ENCODE measurements at regions not wholly inside any gene's neighbourhood (a gene's known extent, or its start where the extent isn't known, plus 50 kb on each side); places are given as distances from the start of the nearest gene placed in this dataset.

GRCh38 chr12:4161718-4162117, 111.8 kb upstream of the CCND2 start:
- TF ChIP-seq ZBTB6 (tag by site-specific recombination; IDR thresholded peaks at IDR 0.05): no peak
- no peak for TF ChIP-seq ZNF639 (tag by site-specific recombination; IDR thresholded peaks at IDR 0.05)
- TF ChIP-seq ZNF202 (tag by site-specific recombination; IDR thresholded peaks at IDR 0.05; ENCODE audit: borderline replicate concordance): no peak
- TF ChIP-seq ZNF354C (tag by site-specific recombination; IDR thresholded peaks at IDR 0.05; ENCODE audit: borderline replicate concordance, low read depth): no peak
- TF ChIP-seq, protein P1, sequence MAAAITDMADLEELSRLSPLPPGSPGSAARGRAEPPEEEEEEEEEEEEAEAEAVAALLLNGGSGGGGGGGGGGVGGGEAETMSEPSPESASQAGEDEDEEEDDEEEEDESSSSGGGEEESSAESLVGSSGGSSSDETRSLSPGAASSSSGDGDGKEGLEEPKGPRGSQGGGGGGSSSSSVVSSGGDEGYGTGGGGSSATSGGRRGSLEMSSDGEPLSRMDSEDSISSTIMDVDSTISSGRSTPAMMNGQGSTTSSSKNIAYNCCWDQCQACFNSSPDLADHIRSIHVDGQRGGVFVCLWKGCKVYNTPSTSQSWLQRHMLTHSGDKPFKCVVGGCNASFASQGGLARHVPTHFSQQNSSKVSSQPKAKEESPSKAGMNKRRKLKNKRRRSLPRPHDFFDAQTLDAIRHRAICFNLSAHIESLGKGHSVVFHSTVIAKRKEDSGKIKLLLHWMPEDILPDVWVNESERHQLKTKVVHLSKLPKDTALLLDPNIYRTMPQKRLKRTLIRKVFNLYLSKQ (tag by site-specific recombination; IDR thresholded peaks at IDR 0.05; ENCODE audit: borderline replicate concordance): no peak
- TF ChIP-seq, protein P2, sequence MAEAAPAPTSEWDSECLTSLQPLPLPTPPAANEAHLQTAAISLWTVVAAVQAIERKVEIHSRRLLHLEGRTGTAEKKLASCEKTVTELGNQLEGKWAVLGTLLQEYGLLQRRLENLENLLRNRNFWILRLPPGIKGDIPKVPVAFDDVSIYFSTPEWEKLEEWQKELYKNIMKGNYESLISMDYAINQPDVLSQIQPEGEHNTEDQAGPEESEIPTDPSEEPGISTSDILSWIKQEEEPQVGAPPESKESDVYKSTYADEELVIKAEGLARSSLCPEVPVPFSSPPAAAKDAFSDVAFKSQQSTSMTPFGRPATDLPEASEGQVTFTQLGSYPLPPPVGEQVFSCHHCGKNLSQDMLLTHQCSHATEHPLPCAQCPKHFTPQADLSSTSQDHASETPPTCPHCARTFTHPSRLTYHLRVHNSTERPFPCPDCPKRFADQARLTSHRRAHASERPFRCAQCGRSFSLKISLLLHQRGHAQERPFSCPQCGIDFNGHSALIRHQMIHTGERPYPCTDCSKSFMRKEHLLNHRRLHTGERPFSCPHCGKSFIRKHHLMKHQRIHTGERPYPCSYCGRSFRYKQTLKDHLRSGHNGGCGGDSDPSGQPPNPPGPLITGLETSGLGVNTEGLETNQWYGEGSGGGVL (tag by site-specific recombination; IDR thresholded peaks at IDR 0.05): no peak
- TF ChIP-seq ZBTB1 (tag by site-specific recombination; IDR thresholded peaks at IDR 0.05): no peak
- TF ChIP-seq ZEB2 (tag by site-specific recombination; IDR thresholded peaks at IDR 0.05): no peak
- TF ChIP-seq ZNF510 (tag by site-specific recombination; IDR thresholded peaks at IDR 0.05; ENCODE audit: insufficient replicate concordance): no peak
- no peak for TF ChIP-seq ELK4 (IDR thresholded peaks at IDR 0.05; ENCODE audit: borderline replicate concordance, low read depth, low read length)
- Histone ChIP-seq H3K4me3 (ENCODE audit: low read depth, low read length) (no peak overlapping the region), H3K4me1 (ENCODE audit: control insufficient read depth, insufficient read depth, low read length) (no peaks in the 10 kb centered on the region), H3K9me3 (ENCODE audit: control insufficient read depth, insufficient read depth, low read depth, low read length) (no peaks in the 10 kb centered on the region), H3K27ac (ENCODE audit: extremely low read depth, low read depth, low read length) (no peak overlapping the region), H3K36me3 (ENCODE audit: control insufficient read depth in 2 of 2, insufficient read depth in 1 of 2, low read length in 2 of 2) (no peaks in the 10 kb centered on the region)
- POLR2A ChIA-PET: no interaction called here
- CTCF ChIA-PET: interaction anchor here (0.7 kb wide), 1 partner anchor 277 kb away, joined by 3 read pairs; no protein-coding TSS in a partner anchor

DNA sequence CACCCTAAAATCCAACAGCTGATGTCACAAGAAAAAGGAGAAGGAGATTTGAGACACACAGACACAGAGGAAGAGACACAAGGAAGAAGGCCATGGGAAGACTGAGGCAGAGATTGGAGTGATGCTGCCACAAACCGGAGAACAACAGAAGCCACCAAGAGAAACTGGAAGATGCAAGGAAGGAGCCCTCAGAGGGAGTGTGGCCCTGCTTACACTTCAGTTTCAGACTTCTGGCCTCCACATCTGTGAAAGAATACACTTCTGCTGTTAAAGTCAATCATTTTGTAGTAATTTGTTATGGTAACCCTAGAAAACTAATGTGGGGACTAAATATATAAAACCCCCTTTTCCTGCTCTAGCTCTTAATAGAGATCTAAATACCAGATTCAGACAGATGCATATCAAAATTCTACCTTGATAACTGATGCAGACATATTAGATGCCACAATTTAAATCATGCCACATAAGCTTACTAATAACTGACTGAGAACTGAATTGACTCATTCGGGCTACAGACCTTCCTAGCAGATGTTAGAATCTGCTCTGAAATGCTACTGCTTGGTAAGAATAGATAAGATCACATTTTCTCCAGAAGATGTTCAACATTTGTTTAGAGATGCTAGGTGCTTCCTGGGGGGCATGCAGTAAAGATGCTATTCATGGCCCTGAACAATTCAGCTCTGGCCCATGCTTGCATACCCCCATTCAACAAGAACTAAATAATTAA, 113.1 kb upstream of the CCND2 start:
- no peaks in the 10 kb centered on the region for H3K4me1 ChIP-seq (ENCODE audit: control insufficient read depth, insufficient read depth, low read length)
- TF ChIP-seq ZXDB (tag by site-specific recombination; IDR thresholded peaks at IDR 0.05) (no peak), ZNF140 (tag by site-specific recombination; IDR thresholded peaks at IDR 0.05) (peak; percentile 60; the same call in 1 of the 2 replicates)
- H3K36me3 ChIP-seq (ENCODE audit: control insufficient read depth in 2 of 2, insufficient read depth in 1 of 2, low read length in 2 of 2): no peaks in the 10 kb centered on the region
- ChIA-PET CTCF (interaction anchor here (0.7 to 1.2 kb wide), 2 partner anchors 21 to 116 kb away, joined by 3 to 5 read pairs; no protein-coding TSS in a partner anchor), POLR2A (no interaction called here)
- no peak overlapping the region for H3K4me3 ChIP-seq (ENCODE audit: low read depth, low read length)
- H3K27ac ChIP-seq (ENCODE audit: extremely low read depth, low read depth, low read length): no peak overlapping the region
- H3K9me3 ChIP-seq (ENCODE audit: control insufficient read depth, insufficient read depth, low read depth, low read length): no peaks in the 10 kb centered on the region

DNA sequence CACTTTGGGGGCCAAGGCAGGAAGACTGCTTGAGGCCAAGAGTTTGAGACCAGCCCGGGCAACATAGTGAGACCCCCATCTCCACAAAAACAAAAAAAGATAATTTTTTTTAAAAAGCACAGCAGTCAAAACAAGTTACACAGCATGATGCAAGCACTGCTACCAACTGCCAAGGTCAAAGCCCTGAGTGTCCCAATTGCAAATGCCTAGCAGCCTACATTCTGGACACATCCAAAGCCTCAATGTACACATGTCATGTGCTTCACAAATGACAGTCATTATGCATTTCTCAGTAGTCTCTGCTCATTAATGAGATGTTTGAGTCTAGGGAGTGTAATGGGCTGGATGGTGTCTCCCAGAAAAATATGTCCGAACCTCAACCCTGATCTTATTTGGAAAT, 113.7 kb upstream of the CCND2 start:
- Histone ChIP-seq H3K9me3 (ENCODE audit: control insufficient read depth, insufficient read depth, low read depth, low read length) (no peaks in the 10 kb centered on the region), H3K27ac (ENCODE audit: extremely low read depth, low read depth, low read length) (no peak overlapping the region), H3K36me3 (ENCODE audit: control insufficient read depth in 2 of 2, insufficient read depth in 1 of 2, low read length in 2 of 2) (no peaks in the 10 kb centered on the region), H3K4me1 (ENCODE audit: control insufficient read depth, insufficient read depth, low read length) (no peaks in the 10 kb centered on the region), H3K4me3 (ENCODE audit: low read depth, low read length) (no peak overlapping the region)
- ChIA-PET CTCF (no interaction called here), POLR2A (no interaction called here)
- no peak for TF ChIP-seq RBAK (tag by site-specific recombination; IDR thresholded peaks at IDR 0.05)
- TF ChIP-seq, protein P3, sequence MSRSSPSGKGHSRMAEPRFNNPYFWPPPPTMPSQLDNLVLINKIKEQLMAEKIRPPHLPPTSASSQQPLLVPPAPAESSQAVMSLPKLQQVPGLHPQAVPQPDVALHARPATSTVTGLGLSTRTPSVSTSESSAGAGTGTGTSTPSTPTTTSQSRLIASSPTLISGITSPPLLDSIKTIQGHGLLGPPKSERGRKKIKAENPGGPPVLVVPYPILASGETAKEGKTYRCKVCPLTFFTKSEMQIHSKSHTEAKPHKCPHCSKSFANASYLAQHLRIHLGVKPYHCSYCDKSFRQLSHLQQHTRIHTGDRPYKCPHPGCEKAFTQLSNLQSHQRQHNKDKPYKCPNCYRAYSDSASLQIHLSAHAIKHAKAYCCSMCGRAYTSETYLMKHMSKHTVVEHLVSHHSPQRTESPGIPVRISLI (tag by site-specific recombination; IDR thresholded peaks at IDR 0.05): no peak
- no peak for TF ChIP-seq SCRT1 (tag by site-specific recombination; IDR thresholded peaks at IDR 0.05; ENCODE audit: borderline replicate concordance)
- no peak for TF ChIP-seq ZNF776 (tag by site-specific recombination; IDR thresholded peaks at IDR 0.05; ENCODE audit: borderline replicate concordance)
- TF ChIP-seq ZNF184 (tag by site-specific recombination; IDR thresholded peaks at IDR 0.05): no peak
- no peak for TF ChIP-seq MEIS1 (CRISPR knock-in tag; IDR thresholded peaks at IDR 0.05; ENCODE audit: borderline replicate concordance)
- TF ChIP-seq ZNF280C (tag by site-specific recombination; IDR thresholded peaks at IDR 0.05): no peak
- no peak for TF ChIP-seq ZNF549 (tag by site-specific recombination; IDR thresholded peaks at IDR 0.05)
